Mesendoderm (in vitro differentiated cells): ENCODE measurements at regions not wholly inside any gene's neighbourhood (a gene's known extent, or its start where the extent isn't known, plus 50 kb on each side); places are given as distances from the start of the nearest gene placed in this dataset.

Source experiments
- DNase-seq: peaks from one replicate; pipeline ENCODE4 v3.0.0; 2013
- H2AK5ac ChIP-seq: 2 replicates; pipeline ENCODE4 v1.6.1; 2013; ENCODE audit warnings: low read length, inconsistent platforms
- H2BK120ac ChIP-seq: 2 replicates; pipeline ENCODE4 v1.6.1; 2013; ENCODE audit warnings: low read depth, mild to moderate bottlenecking, low read length, moderate library complexity, mixed read lengths
- H2BK15ac ChIP-seq: replicated peaks from 2 replicates; pipeline ENCODE4 v1.6.1; 2013; ENCODE audit warnings: low read depth, mild to moderate bottlenecking, moderate library complexity
- H2BK5ac ChIP-seq: 2 replicates; pipeline ENCODE4 v1.6.1; 2013; ENCODE audit warnings: low read length, inconsistent platforms
- H3K18ac ChIP-seq: 2 replicates; pipeline ENCODE4 v1.6.1; 2013; ENCODE audit warnings: mild to moderate bottlenecking, low read length, mixed read lengths
- H3K23ac ChIP-seq: one replicate; pipeline ENCODE4 v1.6.1; 2013; ENCODE audit warnings: low read length
- H3K27ac ChIP-seq: 2 replicates; pipeline ENCODE4 v1.5.1; 2013; ENCODE audit warnings: low read depth, mild to moderate bottlenecking, inconsistent platforms, low read length, moderate library complexity
- H3K27me3 ChIP-seq: 2 replicates; pipeline ENCODE4 v1.6.1; 2013; ENCODE audit warnings: low read length, control low read depth, mild to moderate bottlenecking, inconsistent platforms; ENCODE audit not compliant: insufficient read depth, poor library complexity
- H3K36me3 ChIP-seq: 2 replicates; pipeline ENCODE4 v1.6.1; 2013; ENCODE audit warnings: low read length, inconsistent platforms; ENCODE audit not compliant: control insufficient read depth, insufficient read depth
- H3K4ac ChIP-seq: one replicate; pipeline ENCODE4 v1.6.1; 2013; ENCODE audit warnings: low read depth, mild to moderate bottlenecking, low read length, moderate library complexity
- H3K4me1 ChIP-seq: 2 replicates; pipeline ENCODE4 v1.6.1; 2013; ENCODE audit warnings: low read depth, low read length, inconsistent platforms; ENCODE audit not compliant: control insufficient read depth
- H3K4me2 ChIP-seq: 2 replicates; pipeline ENCODE4 v1.6.1; 2013; ENCODE audit warnings: low read length
- H3K4me3 ChIP-seq: 2 replicates; pipeline ENCODE4 v1.5.1; 2013; ENCODE audit warnings: mild to moderate bottlenecking, low read length
- H3K56ac ChIP-seq: one replicate; pipeline ENCODE4 v1.6.1; 2013; ENCODE audit warnings: low read length
- H3K79me1 ChIP-seq: 2 replicates; pipeline ENCODE4 v1.6.1; 2013; ENCODE audit warnings: low read length, inconsistent platforms
- H3K79me2 ChIP-seq: 2 replicates; pipeline ENCODE4 v1.6.1; 2013; ENCODE audit warnings: mild to moderate bottlenecking, low read length; ENCODE audit not compliant: control insufficient read depth, insufficient read depth
- H3K9ac ChIP-seq: 2 replicates; pipeline ENCODE4 v1.6.1; 2013; ENCODE audit warnings: low read length, inconsistent platforms
- H4K5ac ChIP-seq: one replicate; pipeline ENCODE4 v1.6.1; 2013; ENCODE audit warnings: low read length
- H4K8ac ChIP-seq: one replicate; pipeline ENCODE4 v1.6.1; 2013; ENCODE audit warnings: low read depth, mild to moderate bottlenecking, control low read depth, low read length, moderate library complexity
- WGBS: extraction: QIAGEN DNeasy Blood & Tissue Kit; methylation state at CpG from one replicate; pipeline ENCODE4 v1.1.7; 2013; ENCODE audit warnings: low lambda C conversion rate, missing lambda C conversion rate; ENCODE audit not compliant: insufficient coverage; ENCODE audit errors: extremely low coverage; 5-methylcytosine and 5-hydroxymethylcytosine counted together

DNA sequence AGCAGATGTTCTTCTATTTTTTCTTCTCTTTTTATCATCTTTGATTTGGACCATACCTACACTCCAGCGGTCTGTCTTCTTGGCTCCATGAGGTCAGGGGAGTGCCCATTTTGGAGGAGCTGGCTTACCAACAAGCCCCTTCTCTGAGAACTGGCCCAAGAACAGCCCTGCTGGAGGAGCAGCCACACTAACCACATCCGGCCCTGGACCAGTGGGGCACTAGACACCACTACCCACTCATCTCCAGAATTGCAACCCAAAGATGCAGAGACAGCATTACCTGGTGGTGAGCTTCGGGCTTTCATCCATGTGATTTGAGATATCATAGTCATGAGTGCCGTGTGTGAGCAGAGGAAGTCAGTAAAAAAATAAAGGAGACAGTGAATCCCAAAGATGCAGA, 599.4 kb upstream of the CDH4 start:
- Histone ChIP-seq H4K5ac (no peak overlapping the region), H3K36me3 (no peaks in the 10 kb centered on the region), H3K56ac (no peak overlapping the region), H3K27ac (no peak overlapping the region), H3K27me3 (no peaks in the 10 kb centered on the region), H3K9ac (no peak overlapping the region), H3K4me2 (no peak overlapping the region), H3K79me2 (no peaks in the 10 kb centered on the region), H3K4ac (no peak overlapping the region), H3K4me1 (no peaks in the 10 kb centered on the region), H3K4me3 (no peak overlapping the region), H2AK5ac (no peak overlapping the region), H3K18ac (no peak overlapping the region), H4K8ac (no peak overlapping the region), H2BK5ac (no peak overlapping the region), H2BK120ac (no peak overlapping the region), H2BK15ac (no peak overlapping the region), H3K23ac (no peak overlapping the region), H3K79me1 (no peaks in the 10 kb centered on the region)
- DNase-seq, result no peak
- WGBS, result no CpG with 5 or more reads among the region's 4 CpGs

DNA sequence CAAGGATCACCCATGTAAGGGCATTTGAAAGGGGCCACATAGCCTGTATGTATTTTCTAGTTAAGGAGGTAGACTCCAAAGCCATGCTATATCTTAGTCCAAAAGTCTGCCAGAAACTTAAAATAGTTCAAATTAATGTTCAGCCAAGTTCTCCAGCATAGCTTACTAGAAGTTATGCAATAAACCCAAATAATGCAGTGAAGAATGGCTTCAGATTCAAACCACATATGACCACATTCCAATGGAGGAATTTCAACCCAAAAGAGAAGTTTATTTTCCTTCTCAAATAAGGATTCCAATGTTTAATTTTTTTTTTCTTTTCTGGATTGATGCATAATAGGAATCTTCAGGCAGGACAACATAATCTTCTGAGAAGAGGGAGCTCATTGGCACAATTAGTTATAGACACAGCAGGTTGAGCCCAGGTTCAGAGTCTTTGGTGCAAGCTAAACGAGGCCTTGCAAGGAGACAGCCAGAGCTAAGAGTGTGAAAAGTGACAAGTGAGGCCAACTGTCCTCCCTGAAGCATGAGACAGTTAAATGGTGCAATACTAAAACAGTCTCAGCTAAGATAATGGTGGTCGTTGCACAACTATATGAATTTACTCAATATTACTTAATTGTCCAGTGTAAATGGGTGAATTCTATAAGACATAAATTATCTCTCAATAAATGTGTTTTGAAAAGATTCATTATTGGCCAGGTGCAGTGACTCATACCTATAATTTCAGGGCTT, 598.8 kb upstream of the CDH4 start:
- no peak overlapping the region for H2BK15ac ChIP-seq
- no peak overlapping the region for H3K18ac ChIP-seq
- H2AK5ac ChIP-seq, result no peak overlapping the region
- no peak overlapping the region for H3K56ac ChIP-seq
- H3K23ac ChIP-seq, result no peak overlapping the region
- H3K79me1 ChIP-seq, result no peaks in the 10 kb centered on the region
- no peak overlapping the region for H3K27ac ChIP-seq
- no peaks in the 10 kb centered on the region for H3K4me1 ChIP-seq
- no peak overlapping the region for H3K4ac ChIP-seq
- H3K36me3 ChIP-seq, result no peaks in the 10 kb centered on the region
- no peak for DNase-seq
- no peak overlapping the region for H2BK5ac ChIP-seq
- H3K4me3 ChIP-seq, result no peak overlapping the region
- WGBS, result no CpG with 5 or more reads among the region's 2 CpGs
- H3K9ac ChIP-seq, result no peak overlapping the region
- H4K8ac ChIP-seq, result no peak overlapping the region
- H3K27me3 ChIP-seq, result no peaks in the 10 kb centered on the region
- no peak overlapping the region for H3K4me2 ChIP-seq
- H2BK120ac ChIP-seq, result no peak overlapping the region
- H4K5ac ChIP-seq, result no peak overlapping the region
- no peaks in the 10 kb centered on the region for H3K79me2 ChIP-seq

DNA sequence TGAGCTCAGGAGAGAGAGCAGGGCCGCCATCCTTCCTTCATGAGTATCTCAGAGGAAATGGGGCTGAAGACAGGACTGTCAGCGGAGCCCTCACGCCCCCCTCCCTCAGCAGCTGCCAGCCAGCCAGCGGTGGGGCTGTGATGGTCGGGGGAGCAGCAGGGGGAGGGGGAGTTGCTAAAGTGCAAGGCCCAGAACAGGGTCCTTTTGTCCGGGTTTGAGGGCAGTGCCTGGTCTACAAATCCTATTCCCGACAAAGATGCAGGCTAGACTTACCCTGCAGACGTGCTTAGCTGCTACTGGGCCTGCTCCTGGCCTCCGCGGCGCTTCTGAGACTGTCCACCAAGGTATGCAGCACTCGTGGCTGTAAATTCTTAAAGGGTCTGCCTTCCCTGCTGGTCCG, 593.4 kb upstream of the CDH4 start:
- H3K79me2 ChIP-seq, result no peaks in the 10 kb centered on the region
- H4K8ac ChIP-seq, result no peak overlapping the region
- no peak overlapping the region for H3K9ac ChIP-seq
- peaks cover 5% of the 10 kb centered on the region for H3K4me1 ChIP-seq
- no peaks in the 10 kb centered on the region for H3K79me1 ChIP-seq
- no peak overlapping the region for H3K27ac ChIP-seq
- no peak overlapping the region for H2BK120ac ChIP-seq
- H3K18ac ChIP-seq, result no peak overlapping the region
- no CpG with 5 or more reads among the region's 13 CpGs for WGBS
- no peaks in the 10 kb centered on the region for H3K36me3 ChIP-seq
- no peak overlapping the region for H3K4me3 ChIP-seq
- H4K5ac ChIP-seq, result no peak overlapping the region
- no peak overlapping the region for H3K4ac ChIP-seq
- no peak overlapping the region for H3K4me2 ChIP-seq
- H2BK15ac ChIP-seq, result no peak overlapping the region
- no peak for DNase-seq
- no peak overlapping the region for H2AK5ac ChIP-seq
- no peak overlapping the region for H3K56ac ChIP-seq
- no peak overlapping the region for H2BK5ac ChIP-seq
- H3K23ac ChIP-seq, result no peak overlapping the region
- no peaks in the 10 kb centered on the region for H3K27me3 ChIP-seq

DNA sequence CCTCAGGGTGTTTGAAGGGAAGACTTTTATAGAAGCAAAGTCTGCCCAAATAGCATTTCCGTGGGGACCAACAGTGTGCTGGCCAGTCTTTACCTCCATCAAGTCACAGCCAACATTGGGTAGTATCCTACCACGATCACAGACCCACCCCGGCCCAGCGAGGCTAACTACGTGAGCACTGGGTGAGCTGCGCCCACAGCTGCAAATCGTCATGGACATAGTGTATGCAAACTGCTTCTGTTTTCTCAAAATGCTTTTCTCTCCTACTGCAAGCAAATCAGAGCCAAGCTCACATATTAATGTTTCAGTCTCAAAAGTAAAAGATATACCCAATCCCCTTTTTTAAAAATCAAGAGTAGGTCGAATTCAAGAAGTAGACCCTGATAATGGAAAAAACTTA, 592.8 kb upstream of the CDH4 start:
- no peak overlapping the region for H2BK120ac ChIP-seq
- H4K5ac ChIP-seq, result no peak overlapping the region
- no peak overlapping the region for H3K4me3 ChIP-seq
- no peak overlapping the region for H3K9ac ChIP-seq
- no peak overlapping the region for H3K18ac ChIP-seq
- no peak overlapping the region for H3K23ac ChIP-seq
- no CpG with 5 or more reads among the region's 8 CpGs for WGBS
- H4K8ac ChIP-seq, result no peak overlapping the region
- H3K4me1 ChIP-seq, result peaks cover 5% of the 10 kb centered on the region
- H2BK15ac ChIP-seq, result no peak overlapping the region
- no peak overlapping the region for H3K56ac ChIP-seq
- no peak overlapping the region for H2AK5ac ChIP-seq
- H3K79me1 ChIP-seq, result no peaks in the 10 kb centered on the region
- no peak overlapping the region for H3K4me2 ChIP-seq
- no peak for DNase-seq
- no peak overlapping the region for H2BK5ac ChIP-seq
- no peaks in the 10 kb centered on the region for H3K79me2 ChIP-seq
- H3K27ac ChIP-seq, result no peak overlapping the region
- no peak overlapping the region for H3K4ac ChIP-seq
- H3K27me3 ChIP-seq, result no peaks in the 10 kb centered on the region
- no peaks in the 10 kb centered on the region for H3K36me3 ChIP-seq

GRCh38 chr20:60662307-60662706, 589.8 kb upstream of the CDH4 start:
- H2AK5ac ChIP-seq, result no peak overlapping the region
- no peak overlapping the region for H3K56ac ChIP-seq
- no peak overlapping the region for H3K23ac ChIP-seq
- H4K8ac ChIP-seq, result no peak overlapping the region
- H3K79me1 ChIP-seq, result no peaks in the 10 kb centered on the region
- no CpG with 5 or more reads among the region's 3 CpGs for WGBS
- peaks cover 5% of the 10 kb centered on the region for H3K4me1 ChIP-seq
- no peak overlapping the region for H2BK120ac ChIP-seq
- H3K79me2 ChIP-seq, result no peaks in the 10 kb centered on the region
- H3K4me3 ChIP-seq, result no peak overlapping the region
- DNase-seq, result no peak
- H3K27me3 ChIP-seq, result no peaks in the 10 kb centered on the region
- H3K27ac ChIP-seq, result no peak overlapping the region
- H3K9ac ChIP-seq, result no peak overlapping the region
- H4K5ac ChIP-seq, result no peak overlapping the region
- H2BK5ac ChIP-seq, result no peak overlapping the region
- no peak overlapping the region for H2BK15ac ChIP-seq
- H3K4me2 ChIP-seq, result no peak overlapping the region
- H3K36me3 ChIP-seq, result no peaks in the 10 kb centered on the region
- H3K4ac ChIP-seq, result no peak overlapping the region
- no peak overlapping the region for H3K18ac ChIP-seq

GRCh38 chr20:60664106-60664505, 588.0 kb upstream of the CDH4 start:
- no peaks in the 10 kb centered on the region for H3K79me2 ChIP-seq
- no peak for DNase-seq
- no peak overlapping the region for H3K18ac ChIP-seq
- no peak overlapping the region for H4K8ac ChIP-seq
- H2BK5ac ChIP-seq, result no peak overlapping the region
- H2BK120ac ChIP-seq, result no peak overlapping the region
- no peak overlapping the region for H3K4me2 ChIP-seq
- H3K79me1 ChIP-seq, result no peaks in the 10 kb centered on the region
- no peak overlapping the region for H3K56ac ChIP-seq
- H3K4me1 ChIP-seq, result peaks cover 5% of the 10 kb centered on the region
- no peak overlapping the region for H3K23ac ChIP-seq
- H3K4ac ChIP-seq, result no peak overlapping the region
- no peak overlapping the region for H3K27ac ChIP-seq
- no peak overlapping the region for H4K5ac ChIP-seq
- WGBS, result no CpG with 5 or more reads among the region's 5 CpGs
- H2BK15ac ChIP-seq, result no peak overlapping the region
- H3K4me3 ChIP-seq, result no peak overlapping the region
- no peaks in the 10 kb centered on the region for H3K36me3 ChIP-seq
- H3K27me3 ChIP-seq, result no peaks in the 10 kb centered on the region
- no peak overlapping the region for H2AK5ac ChIP-seq
- H3K9ac ChIP-seq, result no peak overlapping the region
